Esophagus squamous epithelium (tissue), 4 donors: ENCODE measurements at regions not wholly inside any gene's neighbourhood (a gene's known extent, or its start where the extent isn't known, plus 50 kb on each side); places are given as distances from the start of the nearest gene placed in this dataset.

ENCODE experiments used
- POLR2A ChIP-seq, 4 donors: fragments of 450-650 bp; IDR thresholded peaks; one replicate each; pipeline ENCODE4 v1.6.1; 2017; ENCODE audit warnings: antibody characterized with exemption in 4 of 4, mild to moderate bottlenecking in 4 of 4, moderate library complexity in 3 of 4
- TF ChIP-seq, protein P1 (sequence below), 6 experiments: fragments of 450-650 bp in 4 of 6; fragments of 200-600 bp in 2 of 6; sonication (generic) in 2 of 6; IDR thresholded peaks; one replicate each; pipeline ENCODE4 v1.5.1; 2016 to 2019; ENCODE audit warnings: antibody characterized with exemption in 6 of 6, mild to moderate bottlenecking in 4 of 6, moderate library complexity in 4 of 6

- no peak for TF ChIP-seq POLR2A (IDR thresholded peaks at IDR 0.05)
- TF ChIP-seq, protein P1, sequence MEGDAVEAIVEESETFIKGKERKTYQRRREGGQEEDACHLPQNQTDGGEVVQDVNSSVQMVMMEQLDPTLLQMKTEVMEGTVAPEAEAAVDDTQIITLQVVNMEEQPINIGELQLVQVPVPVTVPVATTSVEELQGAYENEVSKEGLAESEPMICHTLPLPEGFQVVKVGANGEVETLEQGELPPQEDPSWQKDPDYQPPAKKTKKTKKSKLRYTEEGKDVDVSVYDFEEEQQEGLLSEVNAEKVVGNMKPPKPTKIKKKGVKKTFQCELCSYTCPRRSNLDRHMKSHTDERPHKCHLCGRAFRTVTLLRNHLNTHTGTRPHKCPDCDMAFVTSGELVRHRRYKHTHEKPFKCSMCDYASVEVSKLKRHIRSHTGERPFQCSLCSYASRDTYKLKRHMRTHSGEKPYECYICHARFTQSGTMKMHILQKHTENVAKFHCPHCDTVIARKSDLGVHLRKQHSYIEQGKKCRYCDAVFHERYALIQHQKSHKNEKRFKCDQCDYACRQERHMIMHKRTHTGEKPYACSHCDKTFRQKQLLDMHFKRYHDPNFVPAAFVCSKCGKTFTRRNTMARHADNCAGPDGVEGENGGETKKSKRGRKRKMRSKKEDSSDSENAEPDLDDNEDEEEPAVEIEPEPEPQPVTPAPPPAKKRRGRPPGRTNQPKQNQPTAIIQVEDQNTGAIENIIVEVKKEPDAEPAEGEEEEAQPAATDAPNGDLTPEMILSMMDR (IDR thresholded peaks at IDR 0.05), result no peak
Measured at GRCh38 chr5:82666312-82666711, 388.2 kb upstream of the RPS23 start.
